HepG2 (cell line): ENCODE measurements at regions not wholly inside any gene's neighbourhood (a gene's known extent, or its start where the extent isn't known, plus 50 kb on each side); places are given as distances from the start of the nearest gene placed in this dataset.

Experiments
- ATF1 ChIP-seq: IDR thresholded peaks from 2 replicates; pipeline ENCODE4 v1.6.1; 2016; ENCODE audit warnings: mild to moderate bottlenecking, control low read depth
- JUNB ChIP-seq: sonication (generic); formaldehyde crosslinking; IDR thresholded peaks from 2 replicates; pipeline ENCODE4 v1.8.0; 2022; ENCODE audit warnings: missing genetic modification reagents, mild to moderate bottlenecking, borderline replicate concordance
- KDM1A ChIP-seq: IDR thresholded peaks from 2 replicates; pipeline ENCODE4 v1.6.1; 2016; ENCODE audit warnings: missing compliant biosample characterization
- KLF16 ChIP-seq, 2 experiments: sonication (generic) in 1 of 2; formaldehyde crosslinking in 1 of 2; IDR thresholded peaks; 2 replicates each; pipeline versions ENCODE4 v1.6.1 to v1.8.0; 2016 to 2023; ENCODE audit warnings: missing genetic modification reagents in 2 of 2, missing compliant biosample characterization in 1 of 2
- POLR2AphosphoS5 ChIP-seq: IDR thresholded peaks from 2 replicates; pipeline ENCODE4 v1.6.1; 2012; ENCODE audit warnings: low read depth, low read length
- ZNF720 ChIP-seq: sonication (generic); formaldehyde crosslinking; IDR thresholded peaks from 2 replicates; pipeline ENCODE4 v1.4.0; 2020; ENCODE audit warnings: missing genetic modification reagents
- ZNF83 ChIP-seq: sonication (generic); formaldehyde crosslinking; IDR thresholded peaks from 2 replicates; pipeline ENCODE4 v1.4.0; 2020; ENCODE audit warnings: missing genetic modification reagents, mild to moderate bottlenecking, borderline replicate concordance
- TF ChIP-seq, protein P1 (sequence below): sonication (generic); formaldehyde crosslinking; IDR thresholded peaks from one replicate; pipeline ENCODE4 v1.5.1; 2020; ENCODE audit warnings: mild to moderate bottlenecking, missing genetic modification reagents; ENCODE audit errors: not compliant biosample characterization
- TF ChIP-seq, protein P2 (sequence below): sonication (generic); formaldehyde crosslinking; IDR thresholded peaks from 2 replicates; pipeline ENCODE4 v1.5.0; 2020; ENCODE audit warnings: mild to moderate bottlenecking, missing genetic modification reagents, moderate library complexity

DNA sequence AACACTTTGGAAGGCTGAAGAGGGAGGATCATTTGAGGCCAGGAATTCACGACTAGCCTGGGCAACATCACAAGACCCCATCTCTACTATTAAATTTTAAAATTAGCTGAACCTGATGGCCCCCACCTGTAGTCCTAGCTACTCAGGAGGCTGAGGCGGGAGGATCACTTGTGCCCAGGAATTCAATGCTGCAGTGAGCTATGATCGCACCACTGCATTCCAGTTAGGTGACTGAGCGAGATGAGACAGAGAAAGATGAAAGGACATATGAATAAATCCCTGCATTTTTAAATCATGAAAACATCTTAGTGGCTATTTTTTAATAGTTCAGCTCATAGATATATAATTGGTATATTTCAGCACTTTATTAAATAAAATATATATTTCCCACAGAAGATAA lies 93.8 kb downstream of the GPR63 start:
- TF ChIP-seq, protein P1, sequence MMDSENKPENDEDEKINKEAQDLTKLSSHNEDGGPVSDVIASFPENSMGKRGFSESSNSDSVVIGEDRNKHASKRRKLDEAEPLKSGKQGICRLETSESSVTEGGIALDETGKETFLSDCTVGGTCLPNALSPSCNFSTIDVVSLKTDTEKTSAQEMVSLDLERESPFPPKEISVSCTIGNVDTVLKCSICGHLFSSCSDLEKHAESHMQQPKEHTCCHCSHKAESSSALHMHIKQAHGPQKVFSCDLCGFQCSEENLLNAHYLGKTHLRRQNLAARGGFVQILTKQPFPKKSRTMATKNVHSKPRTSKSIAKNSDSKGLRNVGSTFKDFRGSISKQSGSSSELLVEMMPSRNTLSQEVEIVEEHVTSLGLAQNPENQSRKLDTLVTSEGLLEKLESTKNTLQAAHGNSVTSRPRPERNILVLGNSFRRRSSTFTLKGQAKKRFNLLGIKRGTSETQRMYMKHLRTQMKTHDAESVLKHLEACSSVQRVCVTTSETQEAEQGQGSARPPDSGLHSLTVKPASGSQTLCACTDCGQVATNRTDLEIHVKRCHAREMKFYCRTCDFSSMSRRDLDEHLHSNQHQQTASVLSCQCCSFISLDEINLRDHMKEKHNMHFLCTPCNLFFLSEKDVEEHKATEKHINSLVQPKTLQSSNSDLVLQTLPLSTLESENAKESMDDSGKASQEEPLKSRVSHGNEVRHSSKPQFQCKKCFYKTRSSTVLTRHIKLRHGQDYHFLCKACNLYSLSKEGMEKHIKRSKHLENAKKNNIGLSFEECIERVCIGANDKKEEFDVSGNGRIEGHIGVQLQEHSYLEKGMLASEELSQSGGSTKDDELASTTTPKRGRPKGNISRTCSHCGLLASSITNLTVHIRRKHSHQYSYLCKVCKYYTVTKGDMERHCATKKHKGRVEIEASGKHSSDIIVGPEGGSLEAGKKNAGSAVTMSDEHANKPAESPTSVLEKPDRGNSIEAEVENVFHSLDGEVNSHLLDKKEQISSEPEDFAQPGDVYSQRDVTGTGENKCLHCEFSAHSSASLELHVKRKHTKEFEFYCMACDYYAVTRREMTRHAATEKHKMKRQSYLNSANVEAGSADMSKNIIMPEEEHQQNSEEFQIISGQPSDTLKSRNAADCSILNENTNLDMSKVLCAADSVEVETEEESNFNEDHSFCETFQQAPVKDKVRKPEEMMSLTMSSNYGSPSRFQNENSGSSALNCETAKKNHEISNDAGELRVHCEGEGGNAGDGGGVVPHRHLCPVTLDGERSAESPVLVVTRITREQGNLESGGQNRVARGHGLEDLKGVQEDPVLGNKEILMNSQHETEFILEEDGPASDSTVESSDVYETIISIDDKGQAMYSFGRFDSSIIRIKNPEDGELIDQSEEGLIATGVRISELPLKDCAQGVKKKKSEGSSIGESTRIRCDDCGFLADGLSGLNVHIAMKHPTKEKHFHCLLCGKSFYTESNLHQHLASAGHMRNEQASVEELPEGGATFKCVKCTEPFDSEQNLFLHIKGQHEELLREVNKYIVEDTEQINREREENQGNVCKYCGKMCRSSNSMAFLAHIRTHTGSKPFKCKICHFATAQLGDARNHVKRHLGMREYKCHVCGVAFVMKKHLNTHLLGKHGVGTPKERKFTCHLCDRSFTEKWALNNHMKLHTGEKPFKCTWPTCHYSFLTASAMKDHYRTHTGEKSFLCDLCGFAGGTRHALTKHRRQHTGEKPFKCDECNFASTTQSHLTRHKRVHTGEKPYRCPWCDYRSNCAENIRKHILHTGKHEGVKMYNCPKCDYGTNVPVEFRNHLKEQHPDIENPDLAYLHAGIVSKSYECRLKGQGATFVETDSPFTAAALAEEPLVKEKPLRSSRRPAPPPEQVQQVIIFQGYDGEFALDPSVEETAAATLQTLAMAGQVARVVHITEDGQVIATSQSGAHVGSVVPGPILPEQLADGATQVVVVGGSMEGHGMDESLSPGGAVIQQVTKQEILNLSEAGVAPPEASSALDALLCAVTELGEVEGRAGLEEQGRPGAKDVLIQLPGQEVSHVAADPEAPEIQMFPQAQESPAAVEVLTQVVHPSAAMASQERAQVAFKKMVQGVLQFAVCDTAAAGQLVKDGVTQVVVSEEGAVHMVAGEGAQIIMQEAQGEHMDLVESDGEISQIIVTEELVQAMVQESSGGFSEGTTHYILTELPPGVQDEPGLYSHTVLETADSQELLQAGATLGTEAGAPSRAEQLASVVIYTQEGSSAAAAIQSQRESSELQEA (CRISPR knock-in tag) = no peak
- no peak for TF ChIP-seq KLF16 (CRISPR knock-in tag; IDR thresholded peaks at IDR 0.05)
- TF ChIP-seq KDM1A (CRISPR knock-in tag) = no peak
- no peak for TF ChIP-seq ATF1 (CRISPR knock-in tag)
- TF ChIP-seq, protein P2, sequence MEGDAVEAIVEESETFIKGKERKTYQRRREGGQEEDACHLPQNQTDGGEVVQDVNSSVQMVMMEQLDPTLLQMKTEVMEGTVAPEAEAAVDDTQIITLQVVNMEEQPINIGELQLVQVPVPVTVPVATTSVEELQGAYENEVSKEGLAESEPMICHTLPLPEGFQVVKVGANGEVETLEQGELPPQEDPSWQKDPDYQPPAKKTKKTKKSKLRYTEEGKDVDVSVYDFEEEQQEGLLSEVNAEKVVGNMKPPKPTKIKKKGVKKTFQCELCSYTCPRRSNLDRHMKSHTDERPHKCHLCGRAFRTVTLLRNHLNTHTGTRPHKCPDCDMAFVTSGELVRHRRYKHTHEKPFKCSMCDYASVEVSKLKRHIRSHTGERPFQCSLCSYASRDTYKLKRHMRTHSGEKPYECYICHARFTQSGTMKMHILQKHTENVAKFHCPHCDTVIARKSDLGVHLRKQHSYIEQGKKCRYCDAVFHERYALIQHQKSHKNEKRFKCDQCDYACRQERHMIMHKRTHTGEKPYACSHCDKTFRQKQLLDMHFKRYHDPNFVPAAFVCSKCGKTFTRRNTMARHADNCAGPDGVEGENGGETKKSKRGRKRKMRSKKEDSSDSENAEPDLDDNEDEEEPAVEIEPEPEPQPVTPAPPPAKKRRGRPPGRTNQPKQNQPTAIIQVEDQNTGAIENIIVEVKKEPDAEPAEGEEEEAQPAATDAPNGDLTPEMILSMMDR (CRISPR knock-in tag) = no peak
- TF ChIP-seq ZNF720 (CRISPR knock-in tag) = no peak
- no peak for TF ChIP-seq JUNB (CRISPR knock-in tag)
- TF ChIP-seq ZNF83 (CRISPR knock-in tag) = no peak
- TF ChIP-seq POLR2AphosphoS5 = no peak
